GM18498 (cell line): ENCODE measurements at regions not wholly inside any gene's neighbourhood (a gene's known extent, or its start where the extent isn't known, plus 50 kb on each side); places are given as distances from the start of the nearest gene placed in this dataset.

Experiments
- ATAC-seq: cut with Tn5 transposase; IDR thresholded peaks from one replicate; pipeline ENCODE4 v1.9.1; 2021; ENCODE audit warnings: mild to moderate bottlenecking, moderate library complexity; ENCODE audit not compliant: unreplicated experiment

- ATAC-seq: no peak
Observed at GRCh38 chr5:54370982-54371381, 60.6 kb upstream of the ARL15 start.

- ATAC-seq: no peak
Observed at GRCh38 chr5:54367844-54368243, 57.5 kb upstream of the ARL15 start.

GRCh38 chr5:54366707-54367106 is 56.3 kb upstream of the ARL15 start:
- ATAC-seq: no peak

- no peak for ATAC-seq
Observed at GRCh38 chr5:54363669-54364068, 53.3 kb upstream of the ARL15 start.

- ATAC-seq: no peak
Observed at GRCh38 chr5:54362992-54363625, 52.7 kb upstream of the ARL15 start.

- ATAC-seq: no peak
Observed at GRCh38 chr5:54362434-54362833, 52.1 kb upstream of the ARL15 start.

- ATAC-seq: no peak
Observed at GRCh38 chr5:54361691-54362411, 51.5 kb upstream of the ARL15 start.

- ATAC-seq: no peak
Observed at GRCh38 chr5:54360925-54361662, 50.7 kb upstream of the ARL15 start.
